Thyroid gland (tissue), 4 donors: ENCODE measurements at regions not wholly inside any gene's neighbourhood (a gene's known extent, or its start where the extent isn't known, plus 50 kb on each side); places are given as distances from the start of the nearest gene placed in this dataset.
A peak's percentile ranks its signal among the peaks of the same experiment; 100 is the strongest.

Source experiments
- CTCF ChIP-seq, 6 experiments: fragments of 200-600 bp in 3 of 6; fragments of 450-650 bp in 3 of 6; sonication (generic) in 3 of 6; IDR thresholded peaks; one replicate each; pipeline ENCODE4 v1.5.1; 2016 to 2019; ENCODE audit warnings: antibody characterized with exemption in 6 of 6, mild to moderate bottlenecking in 2 of 6, inconsistent platforms in 1 of 6, moderate library complexity in 1 of 6
- POLR2A ChIP-seq, 2 donors: fragments of 450-650 bp; IDR thresholded peaks; one replicate each; pipeline ENCODE4 v1.6.1; 2017; ENCODE audit warnings: antibody characterized with exemption in 2 of 2, mild to moderate bottlenecking in 2 of 2, moderate library complexity in 1 of 2

GRCh38 chr7:26500749-26501352, 209.2 kb downstream of the SNX10 start:
- TF ChIP-seq CTCF (IDR thresholded peaks at IDR 0.05) (peak in 2 of 6 experiments; percentile 24 to 35), POLR2A (IDR thresholded peaks at IDR 0.05) (no peak)
